Esophagus (tissue), 2 donors: ENCODE measurements at regions not wholly inside any gene's neighbourhood (a gene's known extent, or its start where the extent isn't known, plus 50 kb on each side); places are given as distances from the start of the nearest gene placed in this dataset.
"Not testable (repeated sequence)": the region's sequence is repeated elsewhere in the genome, so short reads cannot be mapped to it uniquely, and the experiment has no call there.

Experiments used
- H3K27ac ChIP-seq, 2 donors: one replicate each; pipeline ENCODE4 v1.5.1; 2013; ENCODE audit warnings: low read depth in 2 of 2, mild to moderate bottlenecking in 2 of 2, inconsistent platforms in 1 of 2, low read length in 1 of 2, moderate library complexity in 1 of 2
- H3K27me3 ChIP-seq, 2 donors: one replicate each; pipeline ENCODE4 v1.6.1; 2013; ENCODE audit warnings: low read length in 2 of 2, control low read depth in 1 of 2, mild to moderate bottlenecking in 1 of 2; ENCODE audit not compliant: insufficient read depth in 2 of 2, control insufficient read depth in 1 of 2
- H3K36me3 ChIP-seq, 2 donors: one replicate each; pipeline ENCODE4 v1.6.1; 2013; ENCODE audit warnings: low read length in 1 of 2; ENCODE audit not compliant: control insufficient read depth in 2 of 2, insufficient read depth in 2 of 2
- H3K4me1 ChIP-seq, 2 donors: one replicate each; pipeline ENCODE4 v1.6.1; 2013; ENCODE audit warnings: low read length in 1 of 2; ENCODE audit not compliant: control insufficient read depth in 2 of 2, insufficient read depth in 2 of 2
- H3K4me3 ChIP-seq, 2 donors: one replicate each; pipeline ENCODE4 v1.5.1; 2013; ENCODE audit warnings: low read length in 2 of 2, mild to moderate bottlenecking in 2 of 2, low read depth in 1 of 2, moderate library complexity in 1 of 2
- H3K9me3 ChIP-seq, 2 donors: one replicate each; pipeline ENCODE4 v1.6.1; 2013; ENCODE audit warnings: mild to moderate bottlenecking in 2 of 2, low read depth in 1 of 2, low read length in 1 of 2, moderate library complexity in 1 of 2; ENCODE audit not compliant: control insufficient read depth in 2 of 2, insufficient read depth in 1 of 2
- WGBS, 2 donors: extraction: QIAGEN DNeasy Blood & Tissue Kit; methylation state at CpG; one replicate each; pipeline ENCODE4 v1.1.7; 2013; 5-methylcytosine and 5-hydroxymethylcytosine counted together
- donor health status: healthy with polysubstance abuse.
- donor health status: Bipolar disorder and iron deficiency.

GRCh38 chr3:64796607-64797399, 109.0 kb upstream of the ADAMTS9 start:
- H3K27me3 ChIP-seq: no peaks in the 10 kb centered on the region
- WGBS, 2 donors: 71 to 74% methylated on average over 7 of the region's 7 CpGs
- H3K4me3 ChIP-seq: no peak overlapping the region
- peaks cover 0 to 3% of the 10 kb centered on the region in 2 donors for H3K36me3 ChIP-seq
- no peak overlapping the region for H3K27ac ChIP-seq
- H3K9me3 ChIP-seq: no peaks in the 10 kb centered on the region
- peaks cover 0 to 4% of the 10 kb centered on the region in 2 donors for H3K4me1 ChIP-seq

- no peak overlapping the region for H3K27ac ChIP-seq
- peaks cover 0 to 4% of the 10 kb centered on the region in 2 donors for H3K4me1 ChIP-seq
- H3K4me3 ChIP-seq: no peak overlapping the region
- no peaks in the 10 kb centered on the region for H3K9me3 ChIP-seq
- no peaks in the 10 kb centered on the region for H3K36me3 ChIP-seq
- H3K27me3 ChIP-seq: no peaks in the 10 kb centered on the region
- 68 to 70% methylated on average over 3 of the region's 3 CpGs for WGBS, 2 donors
These were observed 104.6 kb upstream of the ADAMTS9 start for GRCh38 chr3:64792445-64792844.

GRCh38 chr3:64789111-64789510, 101.3 kb upstream of the ADAMTS9 start:
- WGBS, 2 donors: 94 to 96% methylated on average over 4 of the region's 4 CpGs
- no peaks in the 10 kb centered on the region for H3K36me3 ChIP-seq
- H3K4me1 ChIP-seq: no peaks in the 10 kb centered on the region
- H3K27ac ChIP-seq: no peak overlapping the region
- no peak overlapping the region for H3K4me3 ChIP-seq
- no peaks in the 10 kb centered on the region for H3K9me3 ChIP-seq
- no peaks in the 10 kb centered on the region for H3K27me3 ChIP-seq

- Histone ChIP-seq H3K36me3 (no peaks in the 10 kb centered on the region), H3K27ac (no peak overlapping the region), H3K27me3 (no peaks in the 10 kb centered on the region), H3K9me3 (no peaks in the 10 kb centered on the region), H3K4me3 (no peak overlapping the region), H3K4me1 (no peaks in the 10 kb centered on the region)
These were observed 95.4 kb upstream of the ADAMTS9 start for GRCh38 chr3:64783200-64783599.

GRCh38 chr3:64780923-64781322, 93.1 kb upstream of the ADAMTS9 start:
- not testable (repeated sequence) for H3K27me3 ChIP-seq, H3K27ac ChIP-seq, H3K4me1 ChIP-seq, H3K9me3 ChIP-seq, H3K36me3 ChIP-seq, H3K4me3 ChIP-seq
- 88 to 89% methylated on average over 4 of the region's 4 CpGs for WGBS, 2 donors

- H3K4me3 ChIP-seq: no peak overlapping the region
- no peak overlapping the region for H3K27ac ChIP-seq
- H3K4me1 ChIP-seq: no peaks in the 10 kb centered on the region
- 61 to 76% methylated on average over 5 of the region's 5 CpGs for WGBS, 2 donors
- H3K27me3 ChIP-seq: no peaks in the 10 kb centered on the region
- no peaks in the 10 kb centered on the region for H3K36me3 ChIP-seq
- peaks cover 3% of the 10 kb centered on the region in 2 donors for H3K9me3 ChIP-seq
These were observed 85.3 kb upstream of the ADAMTS9 start for GRCh38 chr3:64773137-64773536.

GRCh38 chr3:64766440-64766839, 78.6 kb upstream of the ADAMTS9 start:
- Histone ChIP-seq H3K4me1 (peaks cover 0 to 2% of the 10 kb centered on the region in 2 donors), H3K4me3 (no peak overlapping the region), H3K27ac (no peak overlapping the region), H3K9me3 (no peaks in the 10 kb centered on the region), H3K36me3 (no peaks in the 10 kb centered on the region), H3K27me3 (no peaks in the 10 kb centered on the region)
- WGBS, 2 donors: 62 to 65% methylated on average over 4 of the region's 4 CpGs

GRCh38 chr3:64765947-64766346, 78.1 kb upstream of the ADAMTS9 start:
- WGBS, 2 donors: 80 to 84% methylated on average over 4 of the region's 4 CpGs
- Histone ChIP-seq H3K4me1 (peaks cover 0 to 2% of the 10 kb centered on the region in 2 donors), H3K9me3 (no peaks in the 10 kb centered on the region), H3K27me3 (no peaks in the 10 kb centered on the region), H3K27ac (no peak overlapping the region), H3K36me3 (no peaks in the 10 kb centered on the region), H3K4me3 (no peak overlapping the region)

- Histone ChIP-seq H3K27ac (no peak overlapping the region), H3K36me3 (no peaks in the 10 kb centered on the region), H3K9me3 (no peaks in the 10 kb centered on the region), H3K4me1 (peaks cover 0 to 2% of the 10 kb centered on the region in 2 donors), H3K4me3 (no peak overlapping the region), H3K27me3 (no peaks in the 10 kb centered on the region)
- 83 to 88% methylated on average over 6 of the region's 6 CpGs for WGBS, 2 donors
These were observed 76.7 kb upstream of the ADAMTS9 start for GRCh38 chr3:64764386-64764929.

GRCh38 chr3:64763980-64764379, 76.2 kb upstream of the ADAMTS9 start:
- peaks cover 0 to 2% of the 10 kb centered on the region in 2 donors for H3K4me1 ChIP-seq
- H3K27ac ChIP-seq: no peak overlapping the region
- H3K27me3 ChIP-seq: no peaks in the 10 kb centered on the region
- H3K4me3 ChIP-seq: no peak overlapping the region
- H3K9me3 ChIP-seq: no peaks in the 10 kb centered on the region
- H3K36me3 ChIP-seq: no peaks in the 10 kb centered on the region
